ENCODE measurements at regions not wholly inside any gene's neighbourhood (a gene's known extent, or its start where the extent isn't known, plus 50 kb on each side); places are given as distances from the start of the nearest gene placed in this dataset.

DNA sequence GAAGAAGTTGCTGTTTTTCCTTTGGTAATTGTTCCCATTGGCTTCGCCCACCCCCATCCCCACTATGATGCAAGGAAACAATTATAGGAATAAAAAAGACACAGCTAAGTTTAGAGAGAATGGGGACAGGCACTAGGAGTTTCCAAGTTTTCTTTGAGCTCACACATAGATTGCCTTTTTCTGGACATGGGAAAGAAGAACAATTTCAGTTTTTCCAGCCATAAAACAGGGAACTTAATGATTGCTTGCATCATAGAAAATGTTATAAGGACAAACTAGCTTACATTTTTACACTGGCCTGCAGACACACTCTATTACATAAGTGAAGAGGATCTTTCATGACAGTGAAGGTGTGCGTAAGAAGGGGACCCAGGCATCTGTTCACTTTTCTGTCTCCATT, 142.3 kb upstream of the ZFHX3 start:
- ATAC-seq (no peak), DNase-seq (no peak)
- intact Hi-C loops (cut with DNase I) = loop anchor here in 1 of 2 donors (10.0 kb wide), 1 partner anchor 355 kb away; no protein-coding TSS in a partner anchor

DNA sequence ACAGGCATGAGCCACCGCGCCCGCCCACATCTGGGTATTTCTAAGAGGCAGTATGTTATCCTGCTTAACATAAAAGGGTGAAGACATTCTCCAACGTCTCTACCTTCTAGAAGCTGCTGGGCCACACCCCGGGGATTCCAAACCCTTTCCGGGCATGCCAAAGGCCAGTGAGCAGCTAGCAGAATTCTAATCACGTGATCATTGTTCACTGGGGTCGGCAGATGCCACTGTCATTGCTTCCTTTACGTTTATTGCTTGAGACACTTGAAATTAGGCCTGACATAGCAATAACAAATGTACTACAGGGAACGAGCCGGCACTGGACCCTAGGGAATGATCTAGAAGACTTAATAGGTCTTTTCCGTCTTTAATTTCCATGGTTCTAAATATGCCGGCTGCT, 141.2 kb upstream of the ZFHX3 start:
- no peak for DNase-seq
- no peak for ATAC-seq
- intact Hi-C loops (cut with DNase I) = no loop called here

DNA sequence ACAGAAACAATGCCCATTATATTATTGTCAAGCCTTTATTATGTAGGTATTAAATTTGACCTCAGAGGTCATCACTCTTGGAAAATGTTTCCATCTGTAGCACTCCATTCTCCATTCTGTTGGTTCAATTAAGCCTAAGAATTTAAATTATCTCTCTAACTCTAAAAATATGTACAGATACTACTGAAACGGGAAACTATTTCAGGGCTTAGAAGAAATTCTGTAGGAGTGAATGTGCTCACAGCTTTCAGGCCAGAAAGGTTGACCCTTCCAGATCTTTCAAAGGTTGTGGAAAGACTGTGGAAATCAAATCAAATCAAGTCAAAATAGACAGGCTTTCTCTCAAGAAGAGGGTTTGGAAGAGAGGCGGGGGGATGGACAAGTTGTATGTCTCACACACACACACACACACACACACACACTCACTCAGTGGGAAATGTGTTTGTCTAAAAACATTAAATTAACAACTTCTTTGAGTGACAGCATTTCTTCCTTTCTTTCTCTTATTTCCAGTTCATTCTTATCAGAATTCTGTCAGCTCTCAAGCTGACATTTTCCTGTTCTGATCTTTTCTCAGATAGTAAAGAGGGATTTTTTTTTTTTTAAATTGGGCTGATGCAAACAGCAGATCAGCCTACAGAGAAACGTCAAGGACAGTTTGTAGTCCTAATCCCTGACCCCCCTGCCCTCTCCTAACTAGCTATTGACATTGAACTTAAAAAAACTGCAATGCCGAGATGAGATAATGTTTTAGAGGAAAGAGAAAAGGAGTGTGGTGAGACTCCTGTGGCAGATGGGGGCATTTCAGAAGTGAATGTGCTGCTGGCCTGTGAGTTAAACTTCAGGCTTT, 139.0 kb upstream of the ZFHX3 start:
- ATAC-seq = no peak
- intact Hi-C loops (cut with DNase I) = no loop called here
- no peak for DNase-seq

DNA sequence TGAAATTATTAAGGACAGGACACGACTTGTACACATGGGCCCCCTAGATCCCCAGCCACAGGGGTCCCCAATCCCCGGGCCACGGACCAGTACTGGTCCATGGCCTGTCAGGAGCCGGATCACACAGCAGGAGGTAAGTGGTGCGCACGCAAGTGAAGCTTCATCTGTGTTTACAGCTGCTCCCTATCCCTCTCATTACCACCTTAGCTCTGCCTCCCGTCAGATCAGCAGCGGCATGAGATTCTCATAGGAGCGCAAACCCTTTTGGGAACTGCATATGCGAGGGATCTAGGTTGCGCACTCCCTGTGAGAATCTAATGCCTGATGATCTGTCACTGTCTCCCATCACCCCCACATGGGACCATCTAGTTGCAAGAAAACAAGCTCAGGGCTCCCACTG, 137.8 kb upstream of the ZFHX3 start:
- intact Hi-C loops (cut with DNase I) = no loop called here
- no peak for DNase-seq
- no peak for ATAC-seq

DNA sequence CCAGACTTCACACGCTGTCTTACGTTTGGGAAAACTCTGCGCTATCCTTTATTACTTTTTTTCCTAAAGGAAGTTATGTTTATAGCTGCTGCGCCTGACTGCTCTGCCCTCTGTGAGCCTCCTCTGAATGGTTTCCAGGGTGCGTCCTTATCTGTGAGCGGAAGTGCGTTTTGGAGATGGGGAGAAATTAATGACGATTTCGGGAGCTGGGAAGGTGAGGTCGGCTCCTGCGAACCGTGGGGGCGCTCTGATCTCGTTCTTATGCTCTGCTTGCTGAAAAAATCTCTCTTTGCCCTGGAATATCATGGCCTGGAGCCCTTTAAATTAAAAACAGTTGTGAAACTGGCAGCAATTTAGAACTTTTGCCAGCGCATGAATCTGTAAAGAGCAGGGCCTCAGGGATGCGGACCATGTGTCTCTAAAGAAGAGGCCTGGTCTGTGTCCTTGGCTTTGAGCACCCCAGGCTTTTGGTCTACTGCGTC, 135.7 kb upstream of the ZFHX3 start:
- intact Hi-C loops (cut with DNase I) = no loop called here
- DNase-seq (no peak), ATAC-seq (peak; percentile 12 to 56)

DNA sequence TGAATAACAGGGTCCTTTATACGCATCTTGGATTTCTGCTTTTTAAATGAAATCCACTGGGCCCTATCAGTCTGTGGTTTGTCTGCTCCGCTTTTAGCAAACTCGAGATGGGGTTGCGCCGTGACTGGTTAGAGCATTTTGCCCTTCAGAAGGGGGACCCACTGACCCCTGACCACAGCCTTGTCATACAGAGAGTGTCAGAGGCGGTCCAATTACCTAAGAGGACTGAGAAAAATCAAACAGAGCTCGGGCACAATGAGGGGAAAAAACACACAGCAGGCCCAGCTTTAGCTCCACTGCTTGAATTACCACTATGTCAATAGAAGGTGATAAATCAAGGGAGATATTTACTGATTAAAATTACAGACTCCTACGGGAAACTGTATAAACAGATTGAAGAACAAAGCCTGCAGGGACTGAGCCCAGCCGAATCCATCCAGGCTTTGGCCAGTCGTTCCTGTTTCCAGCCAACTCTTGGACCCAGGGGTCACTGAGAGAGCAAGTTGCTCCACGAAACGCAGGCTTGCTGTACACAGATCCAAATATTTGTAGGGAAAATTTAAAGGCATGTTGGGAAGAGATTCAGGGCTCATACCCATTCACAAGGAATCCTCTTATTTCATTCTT, 131.9 kb upstream of the ZFHX3 start:
- intact Hi-C loops (cut with DNase I) = loop anchor here in 1 of 2 donors (5.0 to 10.0 kb wide), 2 partner anchors 115 to 348 kb away; no protein-coding TSS in a partner anchor
- DNase-seq (no peak), ATAC-seq (peak; percentile 65 to 91)

DNA sequence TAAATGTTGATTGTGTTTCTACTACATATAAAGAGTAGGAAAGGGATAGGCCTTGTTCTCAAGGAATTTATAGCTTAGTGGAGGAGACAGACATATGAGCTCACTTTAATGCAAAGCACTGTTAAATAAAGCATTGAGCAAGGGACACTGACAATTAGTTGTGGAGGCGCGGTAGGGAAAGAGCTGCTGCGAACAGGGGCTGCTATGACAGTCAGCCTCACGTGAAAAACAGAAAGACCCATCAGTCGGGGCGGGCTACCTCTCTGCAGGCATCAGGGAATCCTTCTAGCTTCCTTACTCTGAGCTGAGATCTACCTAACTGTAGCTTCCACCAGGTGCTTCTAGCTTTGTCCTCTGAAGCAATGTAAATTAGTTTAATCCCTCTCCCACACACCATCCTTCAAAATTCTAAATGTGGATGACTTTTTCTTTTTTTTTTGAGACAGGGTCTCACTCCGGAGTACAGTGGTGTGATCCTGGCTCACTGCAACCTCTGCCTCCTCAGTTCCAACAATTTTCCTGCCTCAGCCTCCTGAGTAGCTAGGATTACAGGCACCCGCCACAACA, 129.9 kb upstream of the ZFHX3 start:
- intact Hi-C loops (cut with DNase I) = loop anchor here in 1 of 2 donors (5.0 to 10.0 kb wide), 2 partner anchors 113 to 346 kb away; no protein-coding TSS in a partner anchor
- ATAC-seq (no peak), DNase-seq (no peak)

DNA sequence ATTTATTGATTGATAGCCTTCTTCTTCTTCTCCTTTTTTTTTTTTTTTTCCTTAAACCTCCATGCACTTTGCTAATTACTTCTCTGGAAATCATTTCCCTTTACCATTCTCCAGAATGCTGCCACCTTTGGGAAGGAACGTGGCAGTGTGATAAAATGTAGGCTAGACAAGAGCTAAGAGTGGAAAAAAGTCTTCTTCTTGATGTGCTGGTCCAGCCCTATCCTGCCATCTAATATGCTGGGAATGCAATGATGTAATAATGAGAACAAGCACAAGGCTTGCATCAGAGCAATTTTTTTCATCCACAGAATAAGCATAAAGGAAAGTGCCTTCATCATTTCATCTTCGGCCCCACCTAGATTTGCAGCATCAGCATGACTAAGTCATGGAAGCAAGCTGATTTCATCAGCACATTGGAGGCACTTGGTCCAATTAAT, 128.7 kb upstream of the ZFHX3 start:
- DNase-seq (no peak), ATAC-seq (no peak)
- intact Hi-C loops (cut with DNase I) = loop anchor here in 1 of 2 donors (5.0 to 10.0 kb wide), 2 partner anchors 112 to 344 kb away; no protein-coding TSS in a partner anchor

DNA sequence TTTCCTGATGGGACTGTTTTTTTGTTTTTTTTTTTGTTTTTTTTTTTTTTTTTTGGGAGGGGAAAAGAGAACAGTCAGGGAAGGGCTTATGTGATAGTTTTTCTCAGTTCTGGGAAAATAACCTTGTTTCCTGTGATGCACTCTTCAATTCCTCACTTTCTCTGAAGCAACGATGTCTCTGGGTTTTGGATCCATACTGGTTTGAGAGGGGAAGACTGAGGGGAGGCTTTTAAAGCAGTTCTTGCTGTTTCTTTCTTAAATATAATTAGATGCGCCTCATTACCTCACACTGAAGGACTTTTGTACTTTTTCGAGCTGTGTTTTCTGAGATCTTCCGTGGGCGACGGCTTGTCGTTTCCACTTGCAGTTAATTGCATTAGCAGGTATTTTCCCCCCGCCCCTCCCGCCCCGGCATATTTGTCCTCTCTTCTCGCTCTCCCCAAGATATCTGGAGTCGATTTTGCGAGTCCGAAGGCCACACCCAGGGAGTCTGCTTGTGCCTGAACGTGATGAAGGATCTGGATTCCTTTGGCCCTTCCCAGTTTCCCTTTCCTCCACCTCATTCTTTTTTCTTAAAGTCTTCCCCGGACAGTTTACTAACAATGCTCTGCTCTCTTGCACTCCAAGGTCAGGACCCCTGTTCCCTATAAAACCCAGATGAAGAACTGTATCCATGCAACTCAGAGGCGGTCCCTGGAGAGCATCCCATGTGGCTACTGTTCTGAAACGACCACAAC, 125.2 kb upstream of the ZFHX3 start:
- intact Hi-C loops (cut with DNase I) = loop anchor here in 1 of 2 donors (10.0 kb wide), 1 partner anchor 108 kb away; no protein-coding TSS in a partner anchor
- peak in 1 of 2 donors; percentile 31 for ATAC-seq
- peak; percentile 30 for DNase-seq

DNA sequence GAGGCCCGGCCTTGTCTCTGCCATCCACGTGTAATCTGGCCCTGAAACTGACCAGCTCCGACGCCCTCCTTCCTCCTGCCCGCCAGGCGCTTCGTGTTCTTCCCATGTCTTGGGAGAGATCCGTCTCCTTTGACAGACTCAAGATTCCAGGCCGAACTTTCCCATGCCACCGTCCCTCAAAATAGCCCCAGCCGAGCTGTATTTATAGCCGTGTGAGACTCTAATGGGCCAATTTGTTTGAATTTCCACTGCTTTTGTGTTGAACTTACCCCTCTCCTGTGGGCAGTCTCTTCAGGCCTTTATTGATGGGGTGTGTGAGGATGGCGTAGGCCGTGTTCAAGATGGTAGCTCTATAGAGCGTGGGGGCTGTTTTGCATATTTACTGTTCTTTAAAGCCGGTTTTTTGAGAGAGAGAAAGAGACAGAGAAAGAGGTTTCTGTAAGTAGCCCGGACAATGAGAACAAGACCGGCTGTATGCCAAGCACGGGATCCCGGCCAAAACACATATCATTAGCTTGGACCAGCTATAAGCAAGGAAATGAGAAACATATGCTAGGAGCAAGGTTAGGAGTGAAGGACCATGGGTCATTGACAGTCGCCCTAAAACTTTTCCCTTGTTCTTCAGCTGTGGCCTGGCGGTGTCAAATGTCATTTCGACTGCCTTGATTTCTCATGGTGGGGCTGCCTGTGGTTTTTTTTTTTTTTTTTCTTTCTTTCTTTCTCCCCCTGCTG, 124.5 kb upstream of the ZFHX3 start:
- intact Hi-C loops (cut with DNase I) = loop anchor here in 1 of 2 donors (10.0 kb wide), 1 partner anchor 108 kb away; no protein-coding TSS in a partner anchor
- DNase-seq = peak; percentile 80
- ATAC-seq = peak; percentile 81 to 85

DNA sequence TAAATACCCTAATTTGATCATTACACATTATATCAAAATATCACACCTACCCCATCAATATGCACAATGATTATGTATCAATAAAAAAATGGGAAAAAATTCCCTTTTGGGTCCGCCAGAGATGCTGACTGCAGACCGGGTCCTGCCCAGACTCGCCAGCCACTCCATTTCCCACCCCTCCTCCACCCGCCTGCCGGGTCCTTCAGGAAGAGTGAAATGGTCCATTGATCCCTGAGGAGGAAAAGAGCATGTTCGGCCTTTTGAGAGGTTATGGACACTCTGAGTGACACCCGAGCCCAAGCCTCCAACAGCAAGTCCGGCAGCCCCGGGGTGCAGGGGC, 123.9 kb upstream of the ZFHX3 start:
- ATAC-seq = no peak
- intact Hi-C loops (cut with DNase I) = loop anchor here in 1 of 2 donors (10.0 kb wide), 1 partner anchor 107 kb away; no protein-coding TSS in a partner anchor
- DNase-seq = no peak

DNA sequence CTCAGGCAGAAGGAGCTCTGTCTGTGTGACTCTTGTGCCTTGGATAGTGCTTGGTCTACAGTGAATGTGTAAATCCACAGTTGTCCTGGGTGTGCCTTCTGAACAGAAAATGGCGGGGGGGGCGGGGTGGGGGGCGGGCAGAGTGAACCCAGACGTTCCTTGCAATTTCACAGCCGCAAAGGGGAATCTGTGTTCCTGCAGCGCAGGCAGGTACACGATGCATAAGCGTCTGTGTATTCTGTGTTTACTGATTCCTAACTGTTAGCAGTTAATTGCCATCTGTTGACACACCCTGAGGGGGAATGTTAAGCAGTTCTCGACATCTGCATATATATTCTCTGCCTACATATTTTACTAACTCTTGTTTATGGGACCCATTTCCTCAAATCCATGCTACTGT, 123.5 kb upstream of the ZFHX3 start:
- no peak for ATAC-seq
- intact Hi-C loops (cut with DNase I) = loop anchor here in 1 of 2 donors (10.0 kb wide), 1 partner anchor 107 kb away; no protein-coding TSS in a partner anchor
- DNase-seq = no peak

DNA sequence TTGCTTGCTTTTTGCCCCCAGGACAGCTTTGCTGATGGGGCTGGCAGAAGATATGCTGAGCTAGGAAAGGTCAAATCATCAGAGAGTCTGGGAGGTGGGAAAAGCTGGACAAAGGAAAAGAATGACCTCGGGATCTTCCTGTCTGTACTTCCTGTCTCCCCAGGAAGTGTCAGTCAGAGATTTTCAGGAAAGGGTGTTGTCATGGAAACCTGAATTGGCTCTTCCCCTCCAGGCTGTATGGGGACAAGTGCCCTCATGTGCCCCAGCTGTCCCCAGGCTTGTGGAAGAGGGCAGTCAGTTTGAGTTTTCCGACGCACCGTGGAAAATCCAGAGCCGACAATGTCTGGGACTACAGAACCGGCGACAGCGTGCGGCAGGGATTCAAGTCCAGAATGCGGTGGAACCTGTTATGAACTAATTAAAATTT, 122.7 kb upstream of the ZFHX3 start:
- ATAC-seq = peak in 1 of 2 donors; percentile 5
- no peak for DNase-seq
- intact Hi-C loops (cut with DNase I) = loop anchor here in 1 of 2 donors (10.0 kb wide), 1 partner anchor 106 kb away; no protein-coding TSS in a partner anchor

DNA sequence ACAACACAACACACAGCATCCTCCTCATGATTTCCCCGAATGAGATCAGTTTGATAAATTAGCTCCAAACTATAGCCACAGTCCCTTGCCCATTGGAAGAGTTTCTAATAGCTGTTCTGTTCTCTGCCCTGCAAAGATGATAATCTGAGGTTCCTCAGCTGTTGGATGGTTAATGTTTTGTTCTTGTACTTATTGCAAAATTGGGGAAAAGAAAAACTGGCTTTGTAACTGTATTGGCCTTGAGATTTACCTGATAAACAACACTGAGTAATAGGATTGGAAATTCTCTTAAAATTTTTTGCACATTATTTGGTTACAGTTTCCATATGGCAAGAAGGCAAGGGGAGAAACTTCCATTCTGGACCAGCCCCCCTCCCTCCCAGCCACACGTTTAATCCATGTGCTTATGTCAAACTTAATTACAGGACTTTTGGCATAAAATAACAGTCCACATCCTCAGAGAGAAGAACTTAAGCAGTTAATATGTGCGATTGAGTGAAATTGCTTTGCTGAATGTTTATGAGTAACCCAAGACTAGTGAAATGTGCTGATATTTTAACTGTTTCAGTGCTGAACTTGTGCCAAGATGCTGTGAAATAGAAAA, 119.1 kb upstream of the ZFHX3 start:
- DNase-seq (no peak), ATAC-seq (no peak)
- intact Hi-C loops (cut with DNase I) = loop anchor here in 1 of 2 donors (10.0 kb wide), 1 partner anchor 82 kb away; no protein-coding TSS in a partner anchor

DNA sequence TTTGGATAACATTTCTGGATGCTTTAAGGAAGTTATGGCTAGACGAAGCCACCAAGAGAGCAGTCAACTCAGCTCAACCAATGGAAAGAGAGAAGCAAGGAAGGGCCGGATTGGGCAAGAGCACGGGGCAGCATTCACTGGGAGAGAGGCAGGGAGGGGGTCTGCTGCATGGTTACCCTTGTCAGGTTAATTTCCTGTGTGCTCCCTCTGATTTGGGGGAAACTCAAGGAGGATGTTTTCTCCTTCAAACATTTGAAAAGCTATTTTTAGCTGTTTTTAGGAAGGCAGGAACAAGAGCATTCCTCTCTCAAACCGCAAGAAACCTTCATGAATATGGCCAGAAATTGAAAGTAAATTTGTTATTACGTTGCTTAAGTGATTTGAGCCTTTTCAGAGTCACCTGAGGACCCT, 118.5 kb upstream of the ZFHX3 start:
- DNase-seq (no peak), ATAC-seq (peak; percentile 47 to 57)

DNA sequence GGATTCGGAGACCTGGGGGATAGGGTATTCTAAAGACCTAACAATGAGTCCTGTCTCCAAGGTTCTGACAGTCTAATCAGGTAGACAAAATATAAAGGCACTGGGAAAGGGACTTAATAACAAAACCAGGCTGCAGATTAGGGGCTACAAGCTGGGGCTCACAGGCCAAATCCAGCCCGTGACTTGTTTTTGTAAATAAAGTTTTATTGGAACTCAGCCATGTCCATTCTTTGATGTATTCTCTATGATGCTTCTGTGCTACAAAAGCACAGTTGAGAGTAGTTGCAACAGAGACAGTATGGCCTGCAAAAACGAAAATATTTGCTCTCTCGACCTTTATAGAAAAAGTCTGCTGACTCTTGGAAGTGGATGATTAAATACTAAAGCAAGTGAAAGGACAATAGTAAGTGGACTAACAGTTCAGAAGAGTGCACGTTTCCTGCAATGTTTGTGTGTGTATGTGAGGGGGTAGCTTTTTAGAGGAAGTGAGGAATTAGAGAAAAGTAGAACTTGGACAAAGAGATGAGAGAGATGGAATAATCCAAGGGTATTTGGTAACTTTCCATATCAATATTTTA, 115.4 kb upstream of the ZFHX3 start:
- DNase-seq = no peak
- intact Hi-C loops (cut with DNase I) = loop anchor here in 1 of 2 donors (10.0 kb wide), 1 partner anchor 79 kb away; no protein-coding TSS in a partner anchor
- ATAC-seq = no peak

More for the DNA sequence above, 118.5 kb upstream of the ZFHX3 start:
- intact Hi-C loops (cut with DNase I) = loop anchor here in 1 of 2 donors (10.0 kb wide), 1 partner anchor 82 kb away; no protein-coding TSS in a partner anchor

DNA sequence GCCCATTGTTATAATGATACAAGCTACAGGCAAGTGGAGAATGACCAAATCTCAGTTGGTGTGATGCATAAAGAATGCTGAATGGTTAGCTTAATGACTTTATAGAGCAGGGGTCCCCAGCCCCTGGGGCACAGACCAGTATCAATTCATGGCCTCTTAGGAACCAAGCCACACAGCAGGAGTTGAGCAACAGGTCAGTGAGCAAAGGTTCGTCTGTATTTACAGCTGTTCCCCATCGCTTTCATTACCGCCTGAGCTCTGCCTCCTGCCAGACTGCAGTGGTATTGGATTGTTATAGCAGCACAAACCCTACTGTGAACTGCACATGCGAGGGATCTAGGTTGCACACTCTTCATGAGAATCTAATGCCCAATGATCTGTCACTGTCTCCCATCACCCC, 114.0 kb upstream of the ZFHX3 start:
- ATAC-seq (no peak), DNase-seq (no peak)
- intact Hi-C loops (cut with DNase I) = loop anchor here in 1 of 2 donors (10.0 kb wide), 1 partner anchor 77 kb away; no protein-coding TSS in a partner anchor
